GM23248 (cell line): ENCODE measurements at regions not wholly inside any gene's neighbourhood (a gene's known extent, or its start where the extent isn't known, plus 50 kb on each side); places are given as distances from the start of the nearest gene placed in this dataset.

Source experiments
- EZH2 ChIP-seq: fragments of 200-600 bp; sonication (generic); IDR thresholded peaks from 2 replicates; pipeline ENCODE4 v1.6.1; 2018; ENCODE audit warnings: antibody characterized with exemption, mild to moderate bottlenecking; ENCODE audit not compliant: insufficient read depth, poor library complexity, severe bottlenecking
- EZH2phosphoT487 ChIP-seq: fragments of 200-600 bp; sonication (generic); IDR thresholded peaks from 2 replicates; pipeline ENCODE4 v1.6.1; 2018; ENCODE audit warnings: antibody characterized with exemption, moderate library complexity, mild to moderate bottlenecking, low read depth; ENCODE audit not compliant: insufficient read depth

DNA sequence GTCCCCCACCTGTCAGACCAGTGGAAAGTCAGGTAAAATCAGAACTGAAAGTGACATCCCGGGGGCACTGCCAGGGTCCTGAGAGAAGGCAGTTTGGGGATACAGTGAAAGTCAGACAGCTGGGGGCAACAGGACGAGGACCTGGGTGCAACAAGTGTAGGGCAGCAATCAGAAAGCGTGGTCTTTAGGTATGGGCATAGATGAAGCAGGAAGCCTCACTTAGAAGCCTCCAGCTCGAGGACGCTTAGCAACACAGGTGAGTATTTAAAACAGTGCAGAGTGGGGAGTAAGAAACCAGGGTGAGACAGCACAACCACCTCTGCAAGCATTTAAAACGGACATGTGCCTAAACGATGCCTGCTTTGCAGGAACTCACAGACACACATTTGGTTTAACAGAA lies 64.6 kb upstream of the POU2AF1 start:
- no peak for TF ChIP-seq EZH2
- TF ChIP-seq EZH2phosphoT487: no peak
